Muscle of leg (tissue), 3 donors: ENCODE measurements at regions not wholly inside any gene's neighbourhood (a gene's known extent, or its start where the extent isn't known, plus 50 kb on each side); places are given as distances from the start of the nearest gene placed in this dataset.

Experiments used
- DNase-seq: peaks from one replicate; pipeline ENCODE4 v3.0.0; 2013
- H3K27ac ChIP-seq: one replicate; pipeline ENCODE4 v1.5.1; 2013; ENCODE audit warnings: mild to moderate bottlenecking, low read length, control low read depth
- H3K27me3 ChIP-seq: one replicate; pipeline ENCODE4 v1.6.1; 2013; ENCODE audit warnings: low read length; ENCODE audit not compliant: control insufficient read depth, insufficient read depth
- H3K36me3 ChIP-seq: one replicate; pipeline ENCODE4 v1.6.1; 2013; ENCODE audit warnings: low read length; ENCODE audit not compliant: control insufficient read depth, insufficient read depth
- H3K4me1 ChIP-seq: one replicate; pipeline ENCODE4 v1.6.1; 2013; ENCODE audit warnings: low read length; ENCODE audit not compliant: control insufficient read depth, insufficient read depth
- H3K4me3 ChIP-seq: one replicate; pipeline ENCODE4 v1.5.1; 2013; ENCODE audit warnings: low read length, control low read depth
- H3K9me3 ChIP-seq: replicated peaks from 2 replicates; pipeline ENCODE4 v1.6.1; 2013; ENCODE audit warnings: low read depth, low read length; ENCODE audit not compliant: control insufficient read depth
- WGBS: methylation state at CpG from one replicate; pipeline ENCODE4 v1.1.5; 2013; ENCODE audit warnings: missing lambda C conversion rate; ENCODE audit not compliant: insufficient coverage; 5-methylcytosine and 5-hydroxymethylcytosine counted together

DNA sequence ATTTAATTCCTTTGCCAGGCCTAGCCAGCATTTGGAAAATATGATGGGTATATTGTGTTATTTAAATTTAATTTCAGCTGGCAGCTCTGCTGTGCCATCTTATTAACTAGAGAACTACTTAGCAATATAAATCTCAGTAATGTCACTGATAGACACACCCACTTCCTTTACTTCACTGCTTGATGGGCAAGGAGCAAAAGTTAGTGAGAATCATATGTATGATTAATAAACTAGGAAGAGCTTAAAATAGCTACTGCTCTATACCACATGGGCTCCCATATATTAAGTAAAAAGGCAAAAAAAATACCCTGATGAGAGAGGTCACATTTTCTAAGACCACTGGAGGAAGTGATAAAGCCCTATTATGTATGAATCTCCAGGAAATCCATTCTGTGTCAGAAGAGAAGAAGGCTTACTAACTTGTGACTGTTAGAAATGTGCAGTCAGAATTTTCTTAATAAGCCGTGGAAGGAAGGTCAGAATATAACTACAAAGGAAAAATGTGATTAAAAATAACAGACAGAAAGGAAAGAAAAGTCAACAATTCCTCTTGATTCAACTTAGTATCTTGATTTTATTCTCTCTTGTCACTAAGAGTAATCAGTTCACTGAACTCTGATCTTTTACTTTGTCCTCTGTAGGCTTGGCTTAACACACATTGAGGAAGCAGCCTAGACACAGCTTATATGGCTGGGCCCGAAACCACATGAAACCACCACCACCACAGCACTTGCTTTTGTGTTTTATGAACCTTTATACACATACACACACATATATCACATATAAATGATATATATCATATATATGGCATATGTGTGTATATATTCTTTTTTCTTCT, 1233.9 kb upstream of the ALCAM start:
- Histone ChIP-seq H3K4me1 (no peaks in the 10 kb centered on the region), H3K36me3 (no peaks in the 10 kb centered on the region), H3K27me3 (no peaks in the 10 kb centered on the region), H3K9me3 (no peaks in the 10 kb centered on the region), H3K27ac (no peak overlapping the region), H3K4me3 (no peak overlapping the region)
- WGBS, result no CpG with 5 or more reads among the region's 2 CpGs
- no peak for DNase-seq

DNA sequence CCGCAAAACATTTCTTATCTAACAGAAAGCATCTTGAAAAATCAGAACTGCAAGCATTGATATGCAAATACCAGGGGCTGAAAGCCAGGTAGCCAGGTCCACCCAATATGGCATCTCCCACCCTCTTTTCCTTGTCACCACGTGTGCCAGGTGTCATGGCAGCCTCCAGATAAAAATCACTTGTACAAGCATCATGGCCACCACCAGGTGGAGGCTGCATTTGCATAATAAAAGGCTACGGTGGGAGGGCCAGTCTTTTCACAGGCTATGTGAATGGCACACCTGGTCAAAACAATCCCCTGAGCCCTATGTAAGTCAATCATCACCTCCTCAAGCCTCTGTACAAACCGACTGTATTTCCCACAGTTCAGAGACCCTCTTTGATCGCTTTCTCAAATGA, 1233.1 kb upstream of the ALCAM start:
- no peaks in the 10 kb centered on the region for H3K4me1 ChIP-seq
- H3K36me3 ChIP-seq, result no peaks in the 10 kb centered on the region
- H3K4me3 ChIP-seq, result no peak overlapping the region
- no peaks in the 10 kb centered on the region for H3K27me3 ChIP-seq
- H3K27ac ChIP-seq, result no peak overlapping the region
- no peak for DNase-seq
- H3K9me3 ChIP-seq, result no peaks in the 10 kb centered on the region
- 82% methylated on average over 3 of the region's 5 CpGs for WGBS

DNA sequence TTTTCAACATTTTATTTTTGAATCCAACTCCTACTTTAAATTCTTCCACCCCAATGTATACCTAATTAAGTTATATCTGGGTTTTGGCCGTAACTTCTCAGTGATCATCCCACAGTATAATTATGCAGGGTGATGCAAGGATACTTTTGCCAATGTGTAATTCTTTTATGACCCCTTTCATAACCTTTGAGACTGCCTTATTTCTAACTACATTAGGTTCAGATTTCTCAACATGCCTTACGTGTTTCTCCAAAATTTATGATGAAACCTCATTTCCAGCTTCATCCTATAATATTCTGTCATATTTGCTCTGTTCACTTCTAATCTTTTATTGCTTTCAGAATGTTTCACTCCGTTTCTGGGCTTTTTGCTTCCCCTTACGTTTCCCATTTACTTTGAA, 1229.6 kb upstream of the ALCAM start:
- Histone ChIP-seq H3K36me3 (no peaks in the 10 kb centered on the region), H3K9me3 (no peaks in the 10 kb centered on the region), H3K4me3 (no peak overlapping the region), H3K27me3 (no peaks in the 10 kb centered on the region), H3K4me1 (no peaks in the 10 kb centered on the region), H3K27ac (no peak overlapping the region)
- DNase-seq, result no peak
- 83% methylated on average over 3 of the region's 4 CpGs for WGBS

GRCh38 chr3:104145164-104145563, 1221.5 kb upstream of the ALCAM start:
- Histone ChIP-seq H3K9me3 (no peaks in the 10 kb centered on the region), H3K27ac (no peak overlapping the region), H3K4me3 (no peak overlapping the region), H3K27me3 (no peaks in the 10 kb centered on the region), H3K36me3 (no peaks in the 10 kb centered on the region), H3K4me1 (no peaks in the 10 kb centered on the region)
- no peak for DNase-seq

DNA sequence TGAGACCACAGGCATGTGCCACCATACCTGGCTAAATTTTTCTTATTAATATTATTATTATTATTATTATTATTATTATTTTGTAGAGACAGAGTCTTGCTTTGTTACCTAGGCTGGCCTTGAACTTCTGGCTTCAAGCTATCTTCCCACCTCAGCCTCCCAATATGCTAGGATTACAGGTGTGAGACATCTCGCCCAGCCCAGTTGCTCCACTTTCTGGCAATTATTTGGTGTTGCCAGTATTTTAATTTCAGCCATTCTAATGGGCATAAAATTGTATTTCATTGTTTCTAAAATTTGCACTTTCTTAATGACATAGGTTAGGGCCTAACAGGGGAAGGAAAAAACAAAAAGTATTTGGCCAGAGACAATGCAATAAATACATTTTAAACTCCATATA, 1217.6 kb upstream of the ALCAM start:
- H3K27ac ChIP-seq, result no peak overlapping the region
- WGBS, result no CpG with 5 or more reads among the region's 1 CpG
- no peaks in the 10 kb centered on the region for H3K27me3 ChIP-seq
- DNase-seq, result no peak
- no peak overlapping the region for H3K4me3 ChIP-seq
- no peaks in the 10 kb centered on the region for H3K4me1 ChIP-seq
- H3K36me3 ChIP-seq, result no peaks in the 10 kb centered on the region
- H3K9me3 ChIP-seq, result no peaks in the 10 kb centered on the region

DNA sequence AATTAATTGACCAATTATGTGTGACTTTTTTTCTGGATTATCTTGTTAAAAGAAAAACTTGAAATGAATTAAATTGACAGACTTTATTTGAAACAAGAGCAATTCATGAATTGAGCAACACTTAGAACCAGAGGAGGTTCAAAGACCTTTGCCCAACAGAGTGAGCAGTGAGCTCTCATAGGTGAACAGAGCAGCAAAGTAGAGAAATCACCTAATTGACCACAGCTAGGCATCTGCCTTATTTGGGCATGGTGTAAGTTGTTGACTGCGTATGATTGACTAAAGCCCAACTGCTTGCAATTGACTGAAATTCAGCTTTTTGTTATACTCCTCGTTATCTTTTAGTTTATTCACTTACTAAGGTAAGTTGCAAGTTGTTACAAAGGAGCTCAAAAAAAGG, 1216.0 kb upstream of the ALCAM start:
- no peaks in the 10 kb centered on the region for H3K36me3 ChIP-seq
- no peak overlapping the region for H3K27ac ChIP-seq
- H3K4me3 ChIP-seq, result no peak overlapping the region
- no peaks in the 10 kb centered on the region for H3K9me3 ChIP-seq
- no peaks in the 10 kb centered on the region for H3K27me3 ChIP-seq
- no peak for DNase-seq
- H3K4me1 ChIP-seq, result no peaks in the 10 kb centered on the region
- WGBS, result no CpG with 5 or more reads among the region's 2 CpGs

DNA sequence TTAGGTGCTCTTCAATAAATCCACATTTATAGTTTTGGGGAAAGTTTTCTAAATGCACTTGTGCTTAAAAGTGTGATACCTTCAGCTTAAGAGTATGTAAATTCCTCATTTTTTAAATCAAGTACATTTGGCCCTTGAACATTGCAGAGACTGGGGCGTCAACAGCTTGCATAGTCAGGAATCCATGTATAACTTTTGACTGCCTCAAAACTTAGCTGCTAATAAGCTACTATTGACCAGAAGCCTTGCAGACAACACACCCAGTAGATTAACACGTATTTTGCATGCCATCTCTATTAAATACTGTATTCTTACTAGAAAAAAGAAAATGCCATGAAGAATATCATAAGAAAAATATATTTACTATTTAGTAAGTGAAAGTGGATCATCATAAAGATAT, 1211.8 kb upstream of the ALCAM start:
- no peaks in the 10 kb centered on the region for H3K9me3 ChIP-seq
- no peak overlapping the region for H3K4me3 ChIP-seq
- no peaks in the 10 kb centered on the region for H3K27me3 ChIP-seq
- H3K27ac ChIP-seq, result no peak overlapping the region
- H3K4me1 ChIP-seq, result no peaks in the 10 kb centered on the region
- DNase-seq, result no peak
- no peaks in the 10 kb centered on the region for H3K36me3 ChIP-seq
- WGBS, result no CpG with 5 or more reads among the region's 2 CpGs

- Histone ChIP-seq H3K36me3 (no peaks in the 10 kb centered on the region), H3K9me3 (peaks cover 10% of the 10 kb centered on the region), H3K4me3 (no peak overlapping the region), H3K27ac (no peak overlapping the region), H3K4me1 (no peaks in the 10 kb centered on the region), H3K27me3 (no peaks in the 10 kb centered on the region)
- WGBS, result no CpG with 5 or more reads among the region's 2 CpGs
- DNase-seq, result no peak
These were observed 1200.8 kb upstream of the ALCAM start for GRCh38 chr3:104165866-104166265.

- Histone ChIP-seq H3K27ac (no peak overlapping the region), H3K9me3 (peaks cover 10% of the 10 kb centered on the region), H3K4me3 (no peak overlapping the region), H3K36me3 (no peaks in the 10 kb centered on the region), H3K4me1 (no peaks in the 10 kb centered on the region), H3K27me3 (no peaks in the 10 kb centered on the region)
- DNase-seq, result no peak
- no CpG with 5 or more reads among the region's 3 CpGs for WGBS
These were observed 1198.3 kb upstream of the ALCAM start for GRCh38 chr3:104168386-104168785.

- no peak for DNase-seq
- Histone ChIP-seq H3K36me3 (no peaks in the 10 kb centered on the region), H3K27ac (no peak overlapping the region), H3K4me3 (no peak overlapping the region), H3K27me3 (no peaks in the 10 kb centered on the region), H3K9me3 (no peaks in the 10 kb centered on the region), H3K4me1 (no peaks in the 10 kb centered on the region)
- no CpG with 5 or more reads among the region's 3 CpGs for WGBS
These were observed 1191.0 kb upstream of the ALCAM start for GRCh38 chr3:104175696-104176095.

GRCh38 chr3:104176706-104177105, 1190.0 kb upstream of the ALCAM start:
- Histone ChIP-seq H3K36me3 (no peaks in the 10 kb centered on the region), H3K4me3 (no peak overlapping the region), H3K9me3 (no peaks in the 10 kb centered on the region), H3K27ac (no peak overlapping the region), H3K27me3 (no peaks in the 10 kb centered on the region), H3K4me1 (no peaks in the 10 kb centered on the region)
- DNase-seq, result no peak
- WGBS, result no CpG with 5 or more reads among the region's 1 CpG
